Ascending aorta (tissue), 2 donors: ENCODE measurements at regions not wholly inside any gene's neighbourhood (a gene's known extent, or its start where the extent isn't known, plus 50 kb on each side); places are given as distances from the start of the nearest gene placed in this dataset.

Experiments used
- DNase-seq, 2 donors: peaks; one replicate each; pipeline ENCODE4 v3.0.0-alpha.2; 2019; ENCODE audit warnings: low spot score in 2 of 2
- H3K27ac ChIP-seq, 2 donors: fragments of 200-600 bp; sonication (generic); one replicate each; pipeline ENCODE4 v1.5.1; 2016 to 2017; ENCODE audit warnings: mild to moderate bottlenecking in 1 of 2
- H3K27me3 ChIP-seq: fragments of 200-600 bp; sonication (generic); one replicate; pipeline ENCODE4 v1.5.1; 2017
- H3K36me3 ChIP-seq, 2 donors: fragments of 200-600 bp; sonication (generic); one replicate each; pipeline ENCODE4 v1.5.1; 2016
- H3K4me1 ChIP-seq, 2 donors: fragments of 200-600 bp; sonication (generic); one replicate each; pipeline ENCODE4 v1.5.1; 2016 to 2017; ENCODE audit warnings: mild to moderate bottlenecking in 1 of 2
- H3K4me3 ChIP-seq, 2 donors: fragments of 200-600 bp; sonication (generic); one replicate each; pipeline ENCODE4 v1.5.1; 2016 to 2017; ENCODE audit warnings: mild to moderate bottlenecking in 1 of 2
- H3K9me3 ChIP-seq, 2 donors: fragments of 200-600 bp; sonication (generic); one replicate each; pipeline ENCODE4 v1.5.1; 2016
- intact Hi-C: fragments of 100-400 bp; cut with DNase I; formaldehyde crosslinking; loops from one replicate; pipeline ENCODE4 v1.15.1; 2023
- TF ChIP-seq, protein P1 (sequence below), 3 experiments: fragments of 200-600 bp in 2 of 3; fragments of 450-650 bp in 1 of 3; sonication (generic) in 2 of 3; IDR thresholded peaks; one replicate each; pipeline ENCODE4 v1.5.1; 2016 to 2019; ENCODE audit warnings: antibody characterized with exemption in 3 of 3, mild to moderate bottlenecking in 1 of 3, moderate library complexity in 1 of 3

GRCh38 chr16:86663685-86664521 lies 85.6 kb downstream of the FOXL1 start:
- no peaks in the 10 kb centered on the region for H3K27me3 ChIP-seq
- no peaks in the 10 kb centered on the region for H3K9me3 ChIP-seq
- TF ChIP-seq, protein P1, sequence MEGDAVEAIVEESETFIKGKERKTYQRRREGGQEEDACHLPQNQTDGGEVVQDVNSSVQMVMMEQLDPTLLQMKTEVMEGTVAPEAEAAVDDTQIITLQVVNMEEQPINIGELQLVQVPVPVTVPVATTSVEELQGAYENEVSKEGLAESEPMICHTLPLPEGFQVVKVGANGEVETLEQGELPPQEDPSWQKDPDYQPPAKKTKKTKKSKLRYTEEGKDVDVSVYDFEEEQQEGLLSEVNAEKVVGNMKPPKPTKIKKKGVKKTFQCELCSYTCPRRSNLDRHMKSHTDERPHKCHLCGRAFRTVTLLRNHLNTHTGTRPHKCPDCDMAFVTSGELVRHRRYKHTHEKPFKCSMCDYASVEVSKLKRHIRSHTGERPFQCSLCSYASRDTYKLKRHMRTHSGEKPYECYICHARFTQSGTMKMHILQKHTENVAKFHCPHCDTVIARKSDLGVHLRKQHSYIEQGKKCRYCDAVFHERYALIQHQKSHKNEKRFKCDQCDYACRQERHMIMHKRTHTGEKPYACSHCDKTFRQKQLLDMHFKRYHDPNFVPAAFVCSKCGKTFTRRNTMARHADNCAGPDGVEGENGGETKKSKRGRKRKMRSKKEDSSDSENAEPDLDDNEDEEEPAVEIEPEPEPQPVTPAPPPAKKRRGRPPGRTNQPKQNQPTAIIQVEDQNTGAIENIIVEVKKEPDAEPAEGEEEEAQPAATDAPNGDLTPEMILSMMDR (IDR thresholded peaks at IDR 0.05): no peak
- intact Hi-C loops: loop anchor here (2.0 to 10.0 kb wide), 5 partner anchors 17 to 541 kb away; no protein-coding TSS in a partner anchor
- H3K36me3 ChIP-seq: peaks cover 0 to 4% of the 10 kb centered on the region in 2 donors
- no peak for DNase-seq
- peaks cover 3 to 30% of the 10 kb centered on the region in 2 donors for H3K4me1 ChIP-seq
- no peak overlapping the region for H3K4me3 ChIP-seq
- H3K27ac ChIP-seq: peak overlapping the region; percentile 74 to 75

DNA sequence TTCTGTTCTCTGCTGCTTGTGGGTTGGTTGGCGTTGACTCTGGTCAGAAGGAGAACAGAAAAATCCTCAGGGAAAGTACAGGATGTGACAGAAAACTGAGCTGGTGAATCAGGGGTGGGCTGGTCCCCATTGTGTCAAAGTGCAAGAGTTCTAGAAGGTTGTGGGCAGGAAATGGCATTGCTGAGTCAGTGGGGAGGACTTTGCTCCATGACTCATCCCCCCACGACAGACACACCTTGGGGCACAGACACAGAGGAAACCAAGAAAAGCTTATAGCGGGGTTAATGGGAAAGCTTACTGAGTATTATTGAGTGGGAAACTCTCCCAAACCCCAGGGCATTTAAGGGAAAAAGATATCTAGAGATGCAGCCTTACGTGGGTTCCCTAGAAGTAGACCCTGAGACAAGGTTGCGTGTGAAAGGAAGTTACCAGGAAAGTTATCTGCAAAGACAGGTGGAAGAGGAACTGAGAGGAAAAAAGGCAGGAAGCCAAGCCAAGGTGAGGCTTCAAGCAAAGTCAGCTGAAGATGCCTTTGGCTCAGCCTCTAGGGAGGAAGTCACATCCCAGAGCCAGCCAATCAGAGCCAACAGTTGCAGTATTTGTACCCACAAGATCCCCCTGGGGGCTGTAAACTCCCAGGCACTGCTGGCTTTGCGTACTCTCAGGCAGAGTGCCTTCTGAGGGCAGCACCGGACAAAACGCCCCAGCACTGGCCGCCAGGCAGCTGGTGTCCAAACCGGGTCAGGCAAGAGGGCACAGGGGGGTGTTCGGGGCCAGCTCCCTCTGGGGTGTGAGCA lies 86.4 kb downstream of the FOXL1 start:
- intact Hi-C loops: loop anchor here (2.0 to 10.0 kb wide), 6 partner anchors 16 to 540 kb away; no protein-coding TSS in a partner anchor

GRCh38 chr16:86665319-86665675 lies 86.9 kb downstream of the FOXL1 start:
- peak overlapping the region; percentile 74 to 75 for H3K27ac ChIP-seq

More for the DNA sequence above, 86.4 kb downstream of the FOXL1 start:
- H3K4me1 ChIP-seq: peaks cover 9 to 35% of the 10 kb centered on the region in 2 donors
- peak overlapping the region; percentile 74 to 75 for H3K27ac ChIP-seq
- peaks cover 0 to 4% of the 10 kb centered on the region in 2 donors for H3K36me3 ChIP-seq
- TF ChIP-seq, protein P1 (IDR thresholded peaks at IDR 0.05): no peak
- H3K4me3 ChIP-seq: no peak overlapping the region
- no peaks in the 10 kb centered on the region for H3K27me3 ChIP-seq
- peak in 1 of 2 donors; percentile 90 for DNase-seq
- H3K9me3 ChIP-seq: no peaks in the 10 kb centered on the region

DNA sequence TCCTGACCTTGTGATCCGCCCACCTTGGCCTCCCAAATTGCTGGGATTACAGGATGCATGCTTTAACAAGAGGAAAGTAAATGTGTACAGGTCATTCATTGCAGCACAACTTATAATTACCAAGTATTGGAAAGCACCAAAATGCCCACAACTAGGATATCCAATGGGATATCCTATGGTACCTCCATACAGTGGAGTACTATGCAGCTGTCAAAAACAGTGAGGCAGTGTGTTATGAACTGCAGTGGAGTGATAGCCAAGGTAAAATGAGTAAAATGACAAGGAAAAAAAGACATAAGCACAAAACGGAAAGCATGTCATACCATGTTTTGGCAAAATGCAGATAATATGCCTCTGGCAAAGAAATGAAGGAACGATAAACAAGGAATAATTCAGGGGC lies 87.6 kb downstream of the FOXL1 start:
- H3K4me3 ChIP-seq: no peak overlapping the region
- H3K27me3 ChIP-seq: no peaks in the 10 kb centered on the region
- H3K9me3 ChIP-seq: no peaks in the 10 kb centered on the region
- intact Hi-C loops: loop anchor here (2.0 to 10.0 kb wide), 5 partner anchors 15 to 539 kb away; no protein-coding TSS in a partner anchor
- H3K4me1 ChIP-seq: peaks cover 9 to 33% of the 10 kb centered on the region in 2 donors
- no peak for DNase-seq
- TF ChIP-seq, protein P1 (IDR thresholded peaks at IDR 0.05): no peak
- H3K36me3 ChIP-seq: peaks cover 0 to 4% of the 10 kb centered on the region in 2 donors
- H3K27ac ChIP-seq: peak overlapping the region; percentile 45 to 75

More at GRCh38 chr16:86665319-86665675, 86.9 kb downstream of the FOXL1 start:
- H3K36me3 ChIP-seq: peaks cover 0 to 4% of the 10 kb centered on the region in 2 donors
- DNase-seq: peak in 1 of 2 donors; percentile 63
- intact Hi-C loops: loop anchor here (2.0 to 10.0 kb wide), 5 partner anchors 16 to 540 kb away; no protein-coding TSS in a partner anchor
- H3K4me3 ChIP-seq: no peak overlapping the region
- TF ChIP-seq, protein P1 (IDR thresholded peaks at IDR 0.05): no peak
- peaks cover 9 to 35% of the 10 kb centered on the region in 2 donors for H3K4me1 ChIP-seq
- H3K27me3 ChIP-seq: no peaks in the 10 kb centered on the region
- H3K9me3 ChIP-seq: no peaks in the 10 kb centered on the region

DNA sequence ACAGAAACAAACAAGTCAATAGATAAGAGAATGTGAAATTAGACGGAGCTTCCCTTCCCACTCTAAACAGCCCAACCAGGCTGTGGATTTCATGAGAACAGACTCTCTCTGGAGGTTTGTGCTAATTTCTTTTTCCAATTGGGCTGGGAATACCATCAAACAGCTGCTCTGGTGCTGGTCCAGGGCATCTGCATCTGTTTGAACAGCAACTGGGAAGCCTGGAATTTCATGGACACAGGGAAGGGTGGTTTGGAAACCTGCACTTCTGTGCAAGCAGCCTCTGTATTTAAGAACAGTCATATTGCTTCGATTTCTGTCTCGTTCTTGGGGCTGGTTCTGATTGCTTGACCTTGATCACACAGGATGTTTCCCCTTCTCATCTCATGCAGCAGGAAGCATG lies 88.7 kb downstream of the FOXL1 start:
- TF ChIP-seq, protein P1 (IDR thresholded peaks at IDR 0.05): no peak
- Histone ChIP-seq H3K27me3 (no peaks in the 10 kb centered on the region), H3K4me1 (peaks cover 9 to 31% of the 10 kb centered on the region in 2 donors), H3K27ac (peak overlapping the region in 1 of 2 donors; percentile 21), H3K36me3 (peaks cover 0 to 4% of the 10 kb centered on the region in 2 donors), H3K4me3 (no peak overlapping the region), H3K9me3 (no peaks in the 10 kb centered on the region)
- intact Hi-C loops: loop anchor here (5.0 to 10.0 kb wide), 2 partner anchors 85 to 538 kb away; no protein-coding TSS in a partner anchor
- DNase-seq: peak in 1 of 2 donors; percentile 60
